ENCODE measurements at regions not wholly inside any gene's neighbourhood (a gene's known extent, or its start where the extent isn't known, plus 50 kb on each side); places are given as distances from the start of the nearest gene placed in this dataset.

DNA sequence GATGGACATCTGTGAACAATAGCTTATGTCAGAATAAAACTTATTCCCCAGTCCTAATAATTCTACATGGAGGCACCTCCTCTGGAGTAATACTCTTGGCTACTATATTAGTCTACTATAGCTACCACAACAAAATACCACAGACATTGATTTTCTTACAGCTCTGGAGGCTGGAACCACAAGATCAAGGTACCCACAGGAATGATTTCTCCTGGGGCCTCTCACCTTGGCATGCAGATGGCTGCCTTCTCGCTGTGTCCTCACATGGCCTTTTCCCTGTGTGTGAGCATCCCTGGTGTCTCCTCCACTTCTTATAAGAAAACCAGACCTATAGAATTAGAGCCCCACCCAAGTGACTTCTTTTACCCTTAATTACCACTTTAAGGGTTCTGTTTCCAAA lies 244.3 kb downstream of the BARHL2 start:
- H3K4me3 ChIP-seq (replicated peaks; ENCODE audit: insufficient read depth, low read length) = no peak overlapping the region
- H3K27ac ChIP-seq (replicated peaks) = no peak overlapping the region

GRCh38 chr1:90459570-90459969 lies 257.5 kb downstream of the BARHL2 start:
- Histone ChIP-seq H3K27ac (replicated peaks) (no peak overlapping the region), H3K4me3 (replicated peaks; ENCODE audit: insufficient read depth, low read length) (no peak overlapping the region), H3K27me3 (ENCODE audit: insufficient read depth, poor library complexity, severe bottlenecking) (no peaks in the 10 kb centered on the region)
- DNase-seq (ENCODE audit: low read depth in 1 of 2, low spot score in 1 of 2) = no peak
- TF ChIP-seq CTCF (IDR thresholded peaks at IDR 0.05; ENCODE audit: insufficient read depth, low read length) (no peak), POLR2AphosphoS5 (IDR thresholded peaks at IDR 0.05; ENCODE audit: low read depth) (no peak), REST (IDR thresholded peaks at IDR 0.05; ENCODE audit: insufficient replicate concordance, low read depth) (no peak)

More for the DNA sequence above, 244.3 kb downstream of the BARHL2 start:
- no peaks in the 10 kb centered on the region for H3K27me3 ChIP-seq (ENCODE audit: insufficient read depth, poor library complexity, severe bottlenecking)
- TF ChIP-seq POLR2AphosphoS5 (IDR thresholded peaks at IDR 0.05; ENCODE audit: low read depth) (no peak), GABPA (IDR thresholded peaks at IDR 0.05; ENCODE audit: low read depth) (no peak), SPI1 (IDR thresholded peaks at IDR 0.05; ENCODE audit: borderline replicate concordance, low read depth) (no peak), REST (IDR thresholded peaks at IDR 0.05; ENCODE audit: insufficient replicate concordance, low read depth) (no peak), CTCF (IDR thresholded peaks at IDR 0.05; ENCODE audit: insufficient read depth, low read length) (no peak)
- no peak for DNase-seq (ENCODE audit: low read depth in 1 of 2, low spot score in 1 of 2)

GRCh38 chr1:90457985-90458384 lies 259.1 kb downstream of the BARHL2 start:
- Histone ChIP-seq H3K27ac (replicated peaks) (no peak overlapping the region), H3K27me3 (ENCODE audit: insufficient read depth, poor library complexity, severe bottlenecking) (no peaks in the 10 kb centered on the region), H3K4me3 (replicated peaks; ENCODE audit: insufficient read depth, low read length) (no peak overlapping the region)
- no peak for TF ChIP-seq GABPA (IDR thresholded peaks at IDR 0.05; ENCODE audit: low read depth)
- no peak for TF ChIP-seq REST (IDR thresholded peaks at IDR 0.05; ENCODE audit: insufficient replicate concordance, low read depth)
- no peak for TF ChIP-seq POLR2AphosphoS5 (IDR thresholded peaks at IDR 0.05; ENCODE audit: low read depth)
- TF ChIP-seq CTCF (IDR thresholded peaks at IDR 0.05; ENCODE audit: insufficient read depth, low read length) = no peak
- no peak for TF ChIP-seq SPI1 (IDR thresholded peaks at IDR 0.05; ENCODE audit: borderline replicate concordance, low read depth)
- DNase-seq (ENCODE audit: low read depth in 1 of 2, low spot score in 1 of 2) = no peak

All from HL-60 (cell line).